KOPT-K1 (cell line): ENCODE measurements at regions not wholly inside any gene's neighbourhood (a gene's known extent, or its start where the extent isn't known, plus 50 kb on each side); places are given as distances from the start of the nearest gene placed in this dataset.

ENCODE experiments used
- H3K27ac ChIP-seq: fragments of 200-600 bp; sonication (generic); 2 replicates; pipeline ENCODE4 v1.5.1; 2016; ENCODE audit warnings: antibody characterized with exemption, mild to moderate bottlenecking, low read depth, low read length; ENCODE audit not compliant: poor library complexity, severe bottlenecking
- H3K36me3 ChIP-seq: fragments of 200-600 bp; sonication (generic); 2 replicates; pipeline ENCODE4 v1.5.1; 2017; ENCODE audit warnings: antibody characterized with exemption, mild to moderate bottlenecking, low read length, moderate library complexity; ENCODE audit not compliant: insufficient read depth
- H3K9me3 ChIP-seq: fragments of 200-600 bp; sonication (generic); 2 replicates; pipeline ENCODE4 v1.5.1; 2017; ENCODE audit warnings: antibody characterized with exemption, low read length, mild to moderate bottlenecking; ENCODE audit not compliant: insufficient read depth, poor library complexity, severe bottlenecking

GRCh38 chr15:57767481-57767880, 61.0 kb downstream of the POLR2M start:
- Histone ChIP-seq H3K27ac (no peak overlapping the region), H3K9me3 (no peaks in the 10 kb centered on the region), H3K36me3 (no peaks in the 10 kb centered on the region)

- H3K36me3 ChIP-seq, result no peaks in the 10 kb centered on the region
- no peak overlapping the region for H3K27ac ChIP-seq
- no peaks in the 10 kb centered on the region for H3K9me3 ChIP-seq
These were observed 62.8 kb downstream of the POLR2M start for GRCh38 chr15:57769266-57769665.

DNA sequence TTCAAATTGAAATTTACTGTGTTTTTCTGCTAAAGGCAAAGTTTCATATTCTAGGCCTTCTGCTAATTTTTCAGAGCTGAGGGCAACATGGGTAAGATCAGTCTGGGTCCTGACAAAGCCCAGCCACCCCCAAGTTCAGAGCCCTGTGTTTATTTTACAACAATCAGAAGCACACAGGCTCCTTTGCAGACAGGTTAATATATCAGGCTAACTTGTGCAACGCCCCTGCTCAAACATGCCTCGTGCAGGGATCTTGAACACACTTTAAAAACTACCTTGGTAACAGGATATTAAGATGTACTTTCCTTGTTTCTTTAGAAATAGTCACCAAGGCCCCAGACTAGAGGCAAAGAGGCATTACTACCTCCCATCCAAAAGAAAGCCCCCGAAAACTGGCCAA, 64.0 kb downstream of the POLR2M start:
- Histone ChIP-seq H3K9me3 (no peaks in the 10 kb centered on the region), H3K27ac (no peak overlapping the region), H3K36me3 (no peaks in the 10 kb centered on the region)

- no peaks in the 10 kb centered on the region for H3K36me3 ChIP-seq
- no peak overlapping the region for H3K27ac ChIP-seq
- no peaks in the 10 kb centered on the region for H3K9me3 ChIP-seq
These were observed 65.9 kb downstream of the POLR2M start for GRCh38 chr15:57772223-57772957.

DNA sequence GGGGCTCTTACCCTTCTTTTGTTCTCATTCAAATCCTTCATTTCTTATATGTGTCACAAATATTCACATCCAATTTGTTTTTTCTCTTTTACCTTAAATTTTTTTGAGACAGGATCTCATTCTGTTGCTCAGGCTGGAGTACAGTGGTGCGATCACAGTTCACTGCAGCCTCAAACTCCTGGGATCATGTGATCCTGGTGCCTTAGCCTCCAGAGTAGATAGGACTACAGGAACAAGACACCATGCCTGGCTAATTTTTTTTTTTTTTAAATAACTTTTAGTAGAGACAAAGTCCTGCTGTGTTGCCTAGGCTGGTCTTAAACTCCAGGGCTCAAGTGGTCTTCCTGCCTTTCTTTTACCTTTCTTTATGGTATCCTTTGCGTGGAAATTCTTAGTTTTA, 66.5 kb downstream of the POLR2M start:
- no peaks in the 10 kb centered on the region for H3K36me3 ChIP-seq
- H3K27ac ChIP-seq, result no peak overlapping the region
- no peaks in the 10 kb centered on the region for H3K9me3 ChIP-seq

DNA sequence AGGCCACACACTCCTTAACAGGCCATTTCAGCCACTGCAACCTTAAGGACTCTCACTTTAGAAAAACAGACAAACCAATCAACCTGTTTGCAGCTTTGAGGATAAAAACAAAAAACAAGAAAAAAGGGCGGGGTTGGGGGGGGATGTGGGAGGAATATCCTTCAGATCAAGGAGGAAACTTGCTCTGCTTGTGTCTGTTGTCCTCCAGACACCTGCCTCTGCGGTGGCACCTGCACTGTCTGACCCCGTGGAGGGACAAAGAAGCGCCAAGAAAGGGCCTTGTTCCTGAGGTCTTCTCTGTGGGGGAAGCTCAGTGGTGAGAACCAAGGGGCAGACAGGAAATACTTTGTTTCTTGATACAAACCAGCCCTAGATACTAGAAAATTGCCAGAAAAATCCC, 70.5 kb downstream of the POLR2M start:
- no peaks in the 10 kb centered on the region for H3K9me3 ChIP-seq
- no peaks in the 10 kb centered on the region for H3K36me3 ChIP-seq
- peak overlapping the region; percentile 82 for H3K27ac ChIP-seq

DNA sequence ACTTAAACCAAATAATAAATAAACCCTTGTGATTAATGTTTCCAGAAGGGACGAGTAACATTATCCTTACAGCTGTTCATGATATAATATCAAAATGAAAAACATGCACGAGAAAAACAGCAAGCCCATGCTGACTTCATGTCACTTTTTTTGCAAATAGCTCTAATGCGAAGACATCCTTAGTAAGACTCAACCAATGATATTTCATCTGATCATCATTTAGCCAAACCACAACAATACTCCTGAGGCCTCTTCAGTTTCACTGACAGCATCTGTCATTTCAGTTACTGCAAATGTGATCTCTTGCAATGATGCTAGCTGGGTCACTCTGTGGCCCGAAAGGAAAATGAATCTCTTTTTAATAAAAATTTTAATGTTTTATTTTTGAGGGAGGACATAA, 74.0 kb downstream of the POLR2M start:
- H3K36me3 ChIP-seq, result no peaks in the 10 kb centered on the region
- H3K9me3 ChIP-seq, result no peaks in the 10 kb centered on the region
- peak overlapping the region; percentile 72 for H3K27ac ChIP-seq

- Histone ChIP-seq H3K27ac (peak overlapping the region; percentile 72), H3K9me3 (no peaks in the 10 kb centered on the region), H3K36me3 (no peaks in the 10 kb centered on the region)
These were observed 76.2 kb downstream of the POLR2M start for GRCh38 chr15:57782731-57783130.

GRCh38 chr15:57784081-57784511, 77.6 kb downstream of the POLR2M start:
- Histone ChIP-seq H3K36me3 (no peaks in the 10 kb centered on the region), H3K27ac (no peak overlapping the region), H3K9me3 (no peaks in the 10 kb centered on the region)

DNA sequence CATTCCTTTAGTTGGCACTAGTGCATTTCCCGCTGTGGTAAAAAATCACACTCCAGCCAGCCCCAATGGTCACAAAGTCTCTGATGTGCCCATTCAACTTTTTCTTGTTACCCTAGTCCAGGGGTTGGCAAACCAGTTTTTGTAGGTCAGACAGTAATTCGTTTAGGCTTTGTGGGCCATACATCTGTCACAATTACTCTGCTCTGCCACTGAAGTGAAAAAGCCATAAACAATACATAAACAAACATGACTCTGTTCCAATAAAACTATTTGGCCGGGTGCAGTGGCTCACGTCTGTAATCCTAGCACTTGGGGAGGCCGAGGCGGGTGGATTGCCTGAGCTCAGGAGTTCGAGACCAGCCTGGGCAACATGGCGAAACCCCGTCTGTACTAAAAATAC, 78.5 kb downstream of the POLR2M start:
- Histone ChIP-seq H3K36me3 (no peaks in the 10 kb centered on the region), H3K9me3 (no peaks in the 10 kb centered on the region), H3K27ac (no peak overlapping the region)

- Histone ChIP-seq H3K27ac (no peak overlapping the region), H3K9me3 (no peaks in the 10 kb centered on the region), H3K36me3 (no peaks in the 10 kb centered on the region)
These were observed 79.4 kb downstream of the POLR2M start for GRCh38 chr15:57785959-57786358.

DNA sequence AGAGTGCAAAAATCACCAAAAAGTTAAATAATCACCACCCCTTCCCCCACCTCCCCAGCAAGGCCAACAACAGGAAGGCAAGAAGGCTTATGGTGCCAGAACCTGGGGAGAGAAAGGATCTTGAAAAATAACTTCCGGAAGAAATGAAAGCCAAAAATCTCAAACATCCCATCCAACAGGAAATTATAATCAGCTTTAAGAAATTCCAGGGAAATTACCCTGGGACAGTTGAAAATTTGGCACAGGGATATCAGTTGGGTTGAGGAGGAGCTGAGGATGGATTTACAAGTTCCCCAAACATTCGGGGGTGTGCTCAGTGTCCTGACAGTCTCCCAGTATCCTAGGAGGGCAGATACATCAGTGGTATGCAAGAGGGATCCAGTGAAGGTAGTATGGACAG, 82.7 kb downstream of the POLR2M start:
- Histone ChIP-seq H3K36me3 (no peaks in the 10 kb centered on the region), H3K27ac (no peak overlapping the region), H3K9me3 (no peaks in the 10 kb centered on the region)

DNA sequence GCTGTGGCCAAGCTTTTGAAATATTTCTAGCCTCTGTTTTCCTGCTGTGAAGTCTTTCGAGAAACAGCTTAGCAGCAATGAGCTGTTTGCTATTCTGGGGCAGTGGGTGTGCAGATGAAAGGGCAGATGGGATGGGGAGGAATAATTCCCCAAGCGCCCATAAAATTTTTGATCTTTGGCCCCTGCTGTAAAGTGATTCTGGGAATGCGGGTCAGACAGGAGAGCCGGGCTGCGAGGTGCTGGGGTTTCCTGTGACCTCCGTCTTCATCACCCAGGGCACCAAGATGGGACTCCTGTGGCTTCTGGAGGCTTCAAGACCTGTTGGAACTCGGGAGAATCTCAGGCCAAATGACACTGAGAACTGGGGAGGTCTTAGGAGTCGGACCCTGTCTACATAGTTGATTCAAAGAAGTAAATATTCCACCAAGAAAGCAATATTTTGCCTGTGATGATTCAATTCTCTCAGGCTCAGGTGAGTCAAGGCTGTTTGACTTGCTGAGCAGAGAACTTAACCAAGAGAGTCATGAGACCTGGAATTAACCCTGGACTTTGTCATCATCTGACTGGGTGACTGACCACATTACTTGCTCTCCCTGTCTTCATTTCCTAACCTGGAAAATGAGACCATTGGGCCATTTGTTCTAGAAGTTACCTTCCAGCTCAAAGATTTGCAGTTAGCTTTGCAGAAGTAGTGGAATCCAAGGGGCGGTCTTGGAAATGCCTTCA, 86.4 kb downstream of the POLR2M start:
- Histone ChIP-seq H3K36me3 (no peaks in the 10 kb centered on the region), H3K27ac (no peak overlapping the region), H3K9me3 (no peaks in the 10 kb centered on the region)

DNA sequence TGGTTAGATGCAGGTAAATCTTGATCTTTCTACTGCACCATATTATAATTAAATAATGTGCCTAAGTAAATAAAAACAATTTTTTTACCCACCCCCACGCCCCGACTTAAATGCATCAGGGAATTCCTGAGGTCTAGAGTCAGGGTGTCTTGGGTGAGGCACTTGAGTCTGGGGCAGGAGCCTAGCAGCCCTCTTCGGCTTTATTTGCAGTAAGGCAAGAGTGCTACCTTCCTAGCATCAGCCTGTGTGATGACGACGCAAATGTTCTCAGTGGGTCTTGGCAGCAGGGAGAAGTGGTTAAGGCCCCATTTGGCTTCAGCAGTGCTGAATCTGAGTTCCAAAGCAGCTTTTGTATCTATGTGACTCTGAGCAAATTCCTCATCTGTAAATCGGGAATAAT, 88.7 kb downstream of the POLR2M start:
- Histone ChIP-seq H3K36me3 (no peaks in the 10 kb centered on the region), H3K9me3 (no peaks in the 10 kb centered on the region), H3K27ac (no peak overlapping the region)

DNA sequence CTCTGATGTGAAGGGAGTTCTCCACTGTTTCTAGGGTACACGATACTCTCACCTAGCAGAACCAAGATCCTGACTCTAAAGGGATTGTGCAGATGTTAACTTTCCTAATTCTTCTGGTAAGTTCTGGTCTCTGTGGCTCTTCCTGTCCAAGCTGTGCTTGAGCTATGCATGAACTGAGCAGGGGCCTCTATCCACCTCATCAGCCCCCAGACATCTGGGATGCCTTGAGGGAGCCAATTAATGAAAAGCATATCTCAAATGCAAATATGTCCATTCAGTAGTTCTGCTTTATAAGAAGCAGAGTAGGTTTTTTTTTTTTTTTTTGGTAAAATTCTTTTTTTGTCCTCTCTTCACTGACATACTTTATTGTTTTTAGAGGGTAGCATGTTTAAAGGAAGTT, 89.6 kb downstream of the POLR2M start:
- H3K9me3 ChIP-seq, result no peaks in the 10 kb centered on the region
- H3K36me3 ChIP-seq, result no peaks in the 10 kb centered on the region
- no peak overlapping the region for H3K27ac ChIP-seq

GRCh38 chr15:57797110-57797509, 90.6 kb downstream of the POLR2M start:
- Histone ChIP-seq H3K9me3 (no peaks in the 10 kb centered on the region), H3K36me3 (no peaks in the 10 kb centered on the region), H3K27ac (no peak overlapping the region)
